NCI-H345 (cell line): ENCODE measurements at regions not wholly inside any gene's neighbourhood (a gene's known extent, or its start where the extent isn't known, plus 50 kb on each side); places are given as distances from the start of the nearest gene placed in this dataset.

Experiments
- DNase-seq: peaks from one replicate; lab custom pipeline; 2025; lab: John Stamatoyannopoulos, UW

DNA sequence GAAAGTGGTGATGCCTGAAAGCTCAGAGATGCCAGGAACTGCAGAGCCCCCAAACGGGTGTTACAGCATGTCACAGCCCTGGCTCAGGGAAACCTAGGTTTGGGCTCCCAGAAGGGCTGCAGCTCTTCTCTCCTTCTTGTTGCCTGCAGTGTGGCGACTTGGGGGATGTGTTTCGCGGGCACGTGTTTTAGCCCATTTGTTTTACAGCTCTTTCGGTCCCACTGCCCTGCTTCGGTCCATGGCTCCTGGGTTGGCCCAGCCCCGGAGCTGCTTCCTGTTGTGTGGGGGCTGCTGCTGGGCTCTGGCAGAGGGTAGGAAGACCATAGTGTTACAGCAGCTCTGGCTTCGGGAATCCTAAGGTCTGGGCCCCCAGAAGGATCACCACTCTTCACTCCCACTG is 222.9 kb upstream of the RIOK2 start:
- no peak for DNase-seq

- no peak for DNase-seq
Observed at GRCh38 chr5:97406946-97407676, 224.1 kb upstream of the RIOK2 start.

DNA sequence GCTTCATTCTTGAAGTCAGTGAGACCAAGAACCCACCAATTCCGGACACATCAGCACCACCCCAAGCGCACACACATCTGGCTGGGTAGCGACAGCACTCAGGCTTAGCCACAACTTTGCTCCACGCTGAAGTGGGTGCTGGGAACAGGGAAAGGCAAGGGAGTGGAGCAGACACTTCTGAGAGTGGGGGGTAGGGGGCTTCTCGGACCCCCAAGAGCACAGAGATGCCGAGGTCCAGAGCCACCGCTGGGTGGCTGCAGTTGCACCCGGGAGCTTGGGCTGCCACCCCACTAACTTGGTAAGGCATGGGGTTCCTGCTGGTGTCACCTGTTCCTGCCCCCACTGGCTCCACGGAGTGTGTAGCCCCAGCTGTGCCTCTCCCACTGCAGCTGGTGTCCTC is 225.3 kb upstream of the RIOK2 start:
- no peak for DNase-seq

GRCh38 chr5:97412959-97413358 is 229.9 kb upstream of the RIOK2 start:
- no peak for DNase-seq

DNA sequence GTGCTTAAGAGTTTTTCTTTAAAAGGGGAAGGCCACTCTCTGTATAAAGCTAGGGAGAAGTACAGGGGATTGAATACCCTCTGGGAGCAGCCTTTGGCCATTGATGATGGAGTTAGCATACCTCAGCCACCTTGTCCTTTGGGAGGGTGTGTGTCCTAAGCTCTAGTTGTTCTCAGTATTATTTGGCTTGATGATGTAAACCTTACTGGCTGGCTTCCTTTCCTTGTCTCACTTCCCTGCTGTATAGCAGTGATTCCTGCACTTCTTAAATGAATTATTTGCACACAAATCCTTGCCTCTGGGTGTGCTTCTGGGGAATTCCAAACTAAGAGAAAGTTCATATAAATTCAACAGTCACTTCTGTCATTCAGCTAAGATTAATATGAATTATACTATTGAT is 234.9 kb upstream of the RIOK2 start:
- DNase-seq, result no peak

DNA sequence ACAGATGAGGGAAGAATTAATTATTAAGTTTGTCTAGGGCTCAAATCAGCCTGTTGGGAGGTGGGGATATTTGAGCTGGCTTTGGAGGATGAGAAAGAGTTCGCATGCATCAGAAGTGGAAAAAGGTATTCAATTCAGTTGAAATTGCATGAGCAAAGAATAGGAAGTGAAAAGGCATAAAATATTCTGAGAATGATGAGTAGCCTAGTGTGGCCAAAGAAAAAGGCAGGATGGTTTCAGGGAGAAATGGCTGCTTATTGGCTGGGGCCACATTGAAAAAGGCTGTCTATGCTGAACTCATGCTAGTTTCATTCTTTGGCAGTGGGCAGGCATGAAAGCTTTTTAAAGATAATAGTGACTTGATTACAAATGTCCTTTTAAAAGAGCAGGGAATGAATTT is 235.4 kb upstream of the RIOK2 start:
- no peak for DNase-seq

DNA sequence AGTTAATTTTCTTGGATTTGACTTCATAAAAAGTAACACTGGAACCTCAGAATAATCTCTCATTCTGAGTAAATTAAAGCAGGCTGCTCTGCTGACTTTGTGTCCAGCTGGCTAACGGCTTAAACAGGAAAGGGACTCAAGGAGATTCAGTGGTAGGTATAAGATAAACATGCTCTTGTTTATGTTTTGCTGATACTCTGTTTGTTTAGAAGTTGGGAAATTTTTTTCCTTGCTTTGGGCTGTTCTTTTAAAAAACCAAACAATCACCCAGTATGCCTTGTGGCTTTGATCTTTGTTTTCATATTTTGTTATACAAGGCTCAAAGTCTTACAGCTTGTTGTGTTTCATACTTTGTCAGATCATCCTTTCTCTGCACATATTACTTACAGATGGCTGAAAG is 237.6 kb upstream of the RIOK2 start:
- DNase-seq, result no peak

- DNase-seq, result no peak
Observed at GRCh38 chr5:97422678-97423077, 239.6 kb upstream of the RIOK2 start.

GRCh38 chr5:97425511-97425910 is 242.5 kb upstream of the RIOK2 start:
- no peak for DNase-seq

DNA sequence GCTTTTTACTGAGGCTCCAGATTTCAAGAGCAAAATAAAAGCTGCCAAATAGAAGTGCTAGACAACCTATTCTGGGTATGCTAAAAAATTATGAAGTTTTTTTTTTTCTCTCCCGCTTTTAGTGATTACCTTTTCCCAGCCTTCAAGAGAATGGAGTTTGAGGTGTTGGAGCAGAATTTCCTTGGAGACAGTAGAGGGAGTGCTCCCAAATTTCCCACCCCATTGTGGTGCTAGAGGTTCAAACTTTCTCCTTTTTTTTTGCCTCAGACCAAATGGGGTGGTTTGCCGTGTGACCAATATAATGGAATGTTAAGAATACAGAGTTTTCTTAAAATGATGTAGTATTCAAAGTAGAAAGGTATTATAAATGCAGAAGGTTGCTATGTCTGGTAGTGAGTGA is 244.2 kb upstream of the RIOK2 start:
- no peak for DNase-seq

DNA sequence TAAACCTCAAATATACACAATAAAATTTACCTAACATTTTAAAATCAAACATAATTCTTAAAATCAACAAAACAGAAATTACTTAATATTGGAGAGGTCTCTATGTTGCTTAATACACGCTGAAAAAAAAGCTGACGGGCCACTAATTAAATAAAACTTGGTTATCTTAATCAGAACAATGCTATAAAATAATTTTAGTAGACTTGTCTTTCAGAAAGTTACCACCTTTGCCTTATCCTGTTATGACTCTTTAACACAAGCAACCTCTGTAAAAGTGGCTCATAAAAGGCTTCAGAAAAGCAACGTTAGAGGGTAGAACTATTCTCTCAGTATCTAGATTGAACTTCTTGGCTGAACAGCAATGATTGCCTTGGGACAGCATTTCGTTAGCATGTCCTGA is 251.0 kb upstream of the RIOK2 start:
- DNase-seq, result no peak

DNA sequence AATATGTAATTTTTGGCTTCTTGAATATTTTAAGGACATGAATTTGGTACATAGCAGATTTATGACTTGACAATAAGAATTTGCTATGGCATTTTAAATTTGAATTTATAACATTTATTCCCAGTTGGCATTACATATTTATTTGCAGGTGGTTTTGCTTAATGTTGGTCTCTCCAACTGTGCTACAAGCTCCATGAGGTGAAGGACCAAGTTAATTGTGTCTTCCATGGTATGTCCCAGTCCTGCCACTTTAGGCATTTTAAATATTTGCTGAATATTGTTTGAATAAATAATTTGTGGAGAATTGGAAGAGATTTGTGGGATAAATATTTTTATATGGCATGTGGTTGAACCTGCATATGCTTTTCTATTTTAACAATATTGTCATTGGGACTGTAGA is 253.4 kb upstream of the RIOK2 start:
- DNase-seq, result no peak

DNA sequence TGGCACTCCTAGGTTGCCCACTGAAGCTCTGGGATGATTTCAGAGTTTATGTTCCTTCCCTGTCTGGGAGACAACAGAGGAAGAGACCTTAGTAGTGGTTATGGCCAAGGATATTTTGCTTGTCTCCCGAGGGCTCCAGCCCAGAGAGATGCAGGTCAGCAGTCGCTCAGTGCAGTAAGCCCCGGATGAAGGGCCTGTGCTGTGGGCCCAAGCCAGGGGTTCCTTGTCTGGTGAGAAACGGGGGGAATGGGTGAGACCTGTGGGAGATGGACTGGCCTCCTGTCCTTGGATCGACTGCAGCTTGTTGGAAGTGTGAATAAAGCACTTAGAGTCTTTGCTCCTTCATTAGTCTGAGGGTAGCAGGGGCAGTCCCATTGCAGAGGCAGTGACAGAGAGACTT is 260.7 kb upstream of the RIOK2 start:
- no peak for DNase-seq

DNA sequence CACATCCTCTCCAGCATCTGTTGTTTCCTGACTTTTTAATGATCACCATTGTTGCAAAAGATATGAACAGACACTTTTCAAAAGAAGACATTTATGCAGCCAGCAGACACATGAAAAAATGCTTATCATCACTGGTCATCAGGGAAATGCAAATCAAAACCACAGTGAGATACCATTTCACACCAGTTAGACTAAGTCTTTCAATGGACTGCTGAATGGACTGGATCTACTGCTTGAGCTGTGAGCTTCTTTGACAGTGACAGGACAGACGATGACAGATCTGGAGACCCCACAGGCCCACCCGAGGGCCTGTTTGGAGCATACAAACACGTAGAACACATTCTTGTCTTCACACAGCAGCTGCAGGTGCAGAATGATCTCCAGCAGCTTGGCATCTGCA is 266.1 kb upstream of the RIOK2 start:
- DNase-seq, result no peak

GRCh38 chr5:97452646-97453045 is 269.6 kb upstream of the RIOK2 start:
- DNase-seq, result no peak

- no peak for DNase-seq
Observed at GRCh38 chr5:97453263-97453662, 270.2 kb upstream of the RIOK2 start.

- DNase-seq, result no peak
Observed at GRCh38 chr5:97454015-97454414, 271.0 kb upstream of the RIOK2 start.

GRCh38 chr5:97455996-97456395 is 272.9 kb upstream of the RIOK2 start:
- DNase-seq, result no peak

DNA sequence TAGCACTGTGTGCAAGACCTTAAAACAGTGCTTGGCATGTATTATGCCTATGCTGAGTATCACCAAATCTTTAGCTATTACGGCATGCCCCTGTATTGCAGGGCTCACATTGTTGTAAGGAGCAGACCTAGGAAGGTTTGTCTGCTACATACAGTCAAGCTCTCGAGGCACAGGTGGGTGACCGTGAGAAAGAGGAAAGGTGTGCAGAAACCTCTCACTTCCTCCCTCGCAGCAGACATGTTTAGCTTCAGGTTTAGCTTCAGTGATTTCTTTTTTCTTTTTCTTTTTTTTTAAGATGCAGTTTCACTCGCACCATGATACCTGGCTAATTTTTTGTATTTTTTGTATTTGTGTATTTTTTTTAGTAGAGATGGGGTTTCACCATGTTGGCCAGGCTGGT is 275.8 kb upstream of the RIOK2 start:
- DNase-seq, result no peak

DNA sequence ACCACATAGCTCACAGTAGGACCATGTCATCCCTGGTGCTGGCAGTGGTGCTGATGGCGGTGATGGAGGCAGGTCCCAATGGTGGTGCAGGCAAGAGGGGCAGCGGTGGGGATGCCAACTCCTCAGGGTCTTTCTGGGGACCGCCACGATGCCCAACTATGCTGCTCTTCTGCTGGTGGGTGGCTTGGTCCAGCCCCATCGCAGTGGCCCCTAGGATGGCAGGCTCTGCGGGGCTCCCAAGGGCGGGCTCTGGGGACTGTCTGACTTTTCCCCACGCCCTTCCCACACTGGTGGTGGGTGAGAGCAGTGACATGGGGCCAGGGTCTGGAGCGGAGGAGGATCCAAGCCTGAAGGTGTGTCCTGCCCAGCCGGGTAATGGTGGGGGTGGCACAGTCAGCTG is 288.9 kb upstream of the RIOK2 start:
- no peak for DNase-seq

GRCh38 chr5:97475847-97476246 is 292.8 kb upstream of the RIOK2 start:
- no peak for DNase-seq

GRCh38 chr5:97476852-97477534 is 293.9 kb upstream of the RIOK2 start:
- DNase-seq, result no peak

DNA sequence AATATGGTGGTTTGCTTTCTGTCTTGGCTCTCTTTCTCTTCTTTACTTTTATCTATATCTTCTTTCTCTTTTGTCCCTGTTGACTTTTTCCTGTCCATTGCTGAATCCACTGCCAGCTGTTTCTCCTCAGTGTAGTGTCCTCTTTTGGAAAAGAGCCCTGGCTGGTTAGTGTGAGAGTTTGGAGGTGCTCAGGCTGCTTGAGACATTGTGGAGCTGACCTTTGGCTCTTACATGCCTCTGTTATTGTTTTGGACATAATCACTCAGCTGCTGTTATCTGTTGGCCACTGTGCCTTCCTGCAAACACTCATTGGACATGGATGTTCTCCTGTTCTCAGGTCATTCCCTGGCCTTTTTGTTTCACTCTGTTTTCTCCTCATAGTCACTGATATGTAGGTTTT is 295.4 kb upstream of the RIOK2 start:
- no peak for DNase-seq

- DNase-seq, result no peak
Observed at GRCh38 chr5:97480313-97480712, 297.3 kb upstream of the RIOK2 start.
